WTC11 (cell line): ENCODE measurements at regions not wholly inside any gene's neighbourhood (a gene's known extent, or its start where the extent isn't known, plus 50 kb on each side); places are given as distances from the start of the nearest gene placed in this dataset.

Experiments used
- CTCF ChIP-seq: fragments of 200-600 bp; IDR thresholded peaks from 2 replicates; pipeline ENCODE4 v1.8.0; 2022; ENCODE audit warnings: antibody characterized with exemption
- ELF4 ChIP-seq: sonication (generic); formaldehyde crosslinking; IDR thresholded peaks from 2 replicates; pipeline ENCODE4 v1.8.1; 2022; ENCODE audit warnings: low read depth, mild to moderate bottlenecking, moderate library complexity, missing genetic modification reagents
- EMX1 ChIP-seq: fragments of 250-450 bp; sonication (Bioruptor Pico); IDR thresholded peaks from 2 replicates; pipeline ENCODE4 v1.8.0; 2021; ENCODE audit warnings: mild to moderate bottlenecking
- FOXK1 ChIP-seq: sonication (generic); formaldehyde crosslinking; IDR thresholded peaks from 2 replicates; pipeline ENCODE4 v1.8.0; 2022; ENCODE audit warnings: mild to moderate bottlenecking, moderate library complexity, missing genetic modification reagents
- IRF2 ChIP-seq: sonication (generic); formaldehyde crosslinking; IDR thresholded peaks from 2 replicates; pipeline ENCODE4 v1.8.0; 2022; ENCODE audit warnings: low read depth, missing genetic modification reagents, borderline replicate concordance
- JUN ChIP-seq: sonication (generic); formaldehyde crosslinking; IDR thresholded peaks from 2 replicates; pipeline ENCODE4 v1.8.0; 2023; ENCODE audit warnings: mild to moderate bottlenecking, missing genetic modification reagents
- MAX ChIP-seq: sonication (generic); formaldehyde crosslinking; IDR thresholded peaks from 2 replicates; pipeline ENCODE4 v1.8.0; 2022; ENCODE audit warnings: mild to moderate bottlenecking, missing genetic modification reagents
- SMAD3 ChIP-seq: sonication (generic); formaldehyde crosslinking; IDR thresholded peaks from 2 replicates; pipeline ENCODE4 v1.8.0; 2022; ENCODE audit warnings: missing genetic modification reagents, mild to moderate bottlenecking, borderline replicate concordance
- TCF7 ChIP-seq: sonication (generic); formaldehyde crosslinking; IDR thresholded peaks from 2 replicates; pipeline ENCODE4 v1.8.0; 2022; ENCODE audit warnings: mild to moderate bottlenecking, low read depth, missing genetic modification reagents, moderate library complexity
- TP53 ChIP-seq: sonication (generic); formaldehyde crosslinking; IDR thresholded peaks from 2 replicates; pipeline ENCODE4 v1.8.1; 2023; ENCODE audit warnings: mild to moderate bottlenecking, missing genetic modification reagents
- ZNF232 ChIP-seq: sonication (generic); formaldehyde crosslinking; IDR thresholded peaks from 2 replicates; pipeline ENCODE4 v1.8.0; 2022; ENCODE audit warnings: mild to moderate bottlenecking, missing genetic modification reagents
- TF ChIP-seq, protein P1 (sequence below): sonication (generic); formaldehyde crosslinking; IDR thresholded peaks from 2 replicates; pipeline ENCODE4 v1.8.1; 2023; ENCODE audit warnings: mild to moderate bottlenecking, missing genetic modification reagents

GRCh38 chr4:85376285-85376684, 98.7 kb upstream of the ARHGAP24 start:
- TF ChIP-seq ZNF232 (CRISPR knock-in tag) (no peak), ELF4 (CRISPR knock-in tag) (no peak), EMX1 (CRISPR knock-in tag) (no peak), JUN (CRISPR knock-in tag) (no peak), CTCF (no peak), TCF7 (CRISPR knock-in tag) (no peak), SMAD3 (no peak), MAX (no peak), TP53 (CRISPR knock-in tag) (no peak), FOXK1 (CRISPR knock-in tag) (no peak), IRF2 (CRISPR knock-in tag) (no peak)
- TF ChIP-seq, protein P1, sequence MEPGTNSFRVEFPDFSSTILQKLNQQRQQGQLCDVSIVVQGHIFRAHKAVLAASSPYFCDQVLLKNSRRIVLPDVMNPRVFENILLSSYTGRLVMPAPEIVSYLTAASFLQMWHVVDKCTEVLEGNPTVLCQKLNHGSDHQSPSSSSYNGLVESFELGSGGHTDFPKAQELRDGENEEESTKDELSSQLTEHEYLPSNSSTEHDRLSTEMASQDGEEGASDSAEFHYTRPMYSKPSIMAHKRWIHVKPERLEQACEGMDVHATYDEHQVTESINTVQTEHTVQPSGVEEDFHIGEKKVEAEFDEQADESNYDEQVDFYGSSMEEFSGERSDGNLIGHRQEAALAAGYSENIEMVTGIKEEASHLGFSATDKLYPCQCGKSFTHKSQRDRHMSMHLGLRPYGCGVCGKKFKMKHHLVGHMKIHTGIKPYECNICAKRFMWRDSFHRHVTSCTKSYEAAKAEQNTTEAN (CRISPR knock-in tag) = no peak
